ENCODE measurements at regions not wholly inside any gene's neighbourhood (a gene's known extent, or its start where the extent isn't known, plus 50 kb on each side); places are given as distances from the start of the nearest gene placed in this dataset.

GRCh38 chr2:133635131-133635530 is 66.9 kb upstream of the NCKAP5 start:
- TF ChIP-seq ELF4 (IDR thresholded peaks at IDR 0.05) (no peak), CTBP1 (IDR thresholded peaks at IDR 0.05; ENCODE audit: borderline replicate concordance) (no peak), SP1 (IDR thresholded peaks at IDR 0.05) (no peak), TARDBP (IDR thresholded peaks at IDR 0.05) (no peak), ZNF384 (IDR thresholded peaks at IDR 0.05) (no peak), SUZ12 (IDR thresholded peaks at IDR 0.05) (no peak), BHLHE40 (IDR thresholded peaks at IDR 0.05; ENCODE audit: borderline replicate concordance) (no peak), FOXA1 (IDR thresholded peaks at IDR 0.05) (no peak), ARNT (IDR thresholded peaks at IDR 0.05) (no peak), FOXK2 (IDR thresholded peaks at IDR 0.05) (no peak), NFRKB (IDR thresholded peaks at IDR 0.05) (no peak), FOXM1 (IDR thresholded peaks at IDR 0.05; ENCODE audit: borderline replicate concordance) (no peak), L3MBTL2 (conservative IDR thresholded peaks at IDR 0.05) (no peak)
